Left lung (tissue), 4 donors: ENCODE measurements at regions not wholly inside any gene's neighbourhood (a gene's known extent, or its start where the extent isn't known, plus 50 kb on each side); places are given as distances from the start of the nearest gene placed in this dataset.

Experiments
- ATAC-seq: fragments of 200-7000 bp; cut with Tn5 transposase; one replicate; pipeline ENCODE4 v1.9.1; 2020; ENCODE audit warnings: moderate library complexity
- DNase-seq, 4 donors: peaks; one replicate each; pipeline ENCODE4 v3.0.0-alpha.2; 2013 to 2020
- H3K27ac ChIP-seq, 2 donors: fragments of 200-600 bp; sonication (generic) in 1 of 2; one replicate each; pipeline versions ENCODE4 v1.5.0 to v1.8.0; 2020 to 2021
- H3K27me3 ChIP-seq, 2 donors: fragments of 200-600 bp; sonication (generic) in 1 of 2; one replicate each; pipeline versions ENCODE4 v1.5.0 to v1.8.0; 2020 to 2021
- H3K36me3 ChIP-seq, 2 donors: fragments of 200-600 bp; sonication (generic) in 1 of 2; one replicate each; pipeline versions ENCODE4 v1.5.0 to v1.8.0; 2020 to 2021
- H3K4me1 ChIP-seq, 2 donors: fragments of 200-600 bp; one replicate each; pipeline ENCODE4 v1.8.0; 2021
- H3K4me3 ChIP-seq, 2 donors: fragments of 200-600 bp; sonication (generic) in 1 of 2; one replicate each; pipeline versions ENCODE4 v1.5.0 to v1.8.0; 2020 to 2021; ENCODE audit warnings: mild to moderate bottlenecking in 1 of 2
- H3K9me3 ChIP-seq, 2 donors: fragments of 200-600 bp; sonication (generic) in 1 of 2; one replicate each; pipeline versions ENCODE4 v1.5.0 to v1.8.0; 2020 to 2021
- intact Hi-C, 2 donors: fragments of 100-400 bp; cut with DNase I; formaldehyde crosslinking; loops; one replicate each; pipeline versions ENCODE4 v1.11.2 to v1.14.2; 2022
- TF ChIP-seq, protein P1 (sequence below), 2 donors: fragments of 200-600 bp; sonication (generic) in 1 of 2; IDR thresholded peaks; one replicate each; pipeline versions ENCODE4 v1.5.0 to v1.8.0; 2021; ENCODE audit warnings: antibody characterized with exemption in 2 of 2
- donor health status: DM: no; HTN: yes; CAD: no.
- donor health status: DM: no; HTN: no; CAD: no.

DNA sequence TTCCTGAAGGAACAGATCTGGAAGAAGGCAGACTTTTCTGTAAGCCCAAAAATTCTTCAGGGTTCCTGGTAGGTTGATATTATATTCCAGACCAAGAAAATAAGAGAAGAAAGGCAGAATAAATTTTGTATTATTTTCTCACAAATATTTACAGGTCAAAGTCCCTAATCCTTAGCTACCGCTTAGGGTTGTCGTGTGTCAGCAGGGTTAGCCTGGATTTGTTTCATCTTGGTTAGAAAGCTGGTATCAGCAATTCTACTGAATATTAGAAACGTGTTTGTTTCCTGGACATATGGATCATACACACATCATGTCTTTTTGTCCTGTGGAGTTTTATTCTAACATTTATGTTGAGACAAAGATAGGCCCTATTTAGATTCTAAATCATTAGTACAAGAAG is 232.9 kb upstream of the CXXC4 start:
- ATAC-seq: no peak
- Histone ChIP-seq H3K9me3 (no peaks in the 10 kb centered on the region), H3K27me3 (no peaks in the 10 kb centered on the region), H3K4me3 (no peak overlapping the region), H3K36me3 (no peaks in the 10 kb centered on the region), H3K4me1 (no peaks in the 10 kb centered on the region), H3K27ac (no peak overlapping the region)
- TF ChIP-seq, protein P1, sequence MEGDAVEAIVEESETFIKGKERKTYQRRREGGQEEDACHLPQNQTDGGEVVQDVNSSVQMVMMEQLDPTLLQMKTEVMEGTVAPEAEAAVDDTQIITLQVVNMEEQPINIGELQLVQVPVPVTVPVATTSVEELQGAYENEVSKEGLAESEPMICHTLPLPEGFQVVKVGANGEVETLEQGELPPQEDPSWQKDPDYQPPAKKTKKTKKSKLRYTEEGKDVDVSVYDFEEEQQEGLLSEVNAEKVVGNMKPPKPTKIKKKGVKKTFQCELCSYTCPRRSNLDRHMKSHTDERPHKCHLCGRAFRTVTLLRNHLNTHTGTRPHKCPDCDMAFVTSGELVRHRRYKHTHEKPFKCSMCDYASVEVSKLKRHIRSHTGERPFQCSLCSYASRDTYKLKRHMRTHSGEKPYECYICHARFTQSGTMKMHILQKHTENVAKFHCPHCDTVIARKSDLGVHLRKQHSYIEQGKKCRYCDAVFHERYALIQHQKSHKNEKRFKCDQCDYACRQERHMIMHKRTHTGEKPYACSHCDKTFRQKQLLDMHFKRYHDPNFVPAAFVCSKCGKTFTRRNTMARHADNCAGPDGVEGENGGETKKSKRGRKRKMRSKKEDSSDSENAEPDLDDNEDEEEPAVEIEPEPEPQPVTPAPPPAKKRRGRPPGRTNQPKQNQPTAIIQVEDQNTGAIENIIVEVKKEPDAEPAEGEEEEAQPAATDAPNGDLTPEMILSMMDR (IDR thresholded peaks at IDR 0.05): no peak
- no peak for DNase-seq
- intact Hi-C loops: no loop called here

DNA sequence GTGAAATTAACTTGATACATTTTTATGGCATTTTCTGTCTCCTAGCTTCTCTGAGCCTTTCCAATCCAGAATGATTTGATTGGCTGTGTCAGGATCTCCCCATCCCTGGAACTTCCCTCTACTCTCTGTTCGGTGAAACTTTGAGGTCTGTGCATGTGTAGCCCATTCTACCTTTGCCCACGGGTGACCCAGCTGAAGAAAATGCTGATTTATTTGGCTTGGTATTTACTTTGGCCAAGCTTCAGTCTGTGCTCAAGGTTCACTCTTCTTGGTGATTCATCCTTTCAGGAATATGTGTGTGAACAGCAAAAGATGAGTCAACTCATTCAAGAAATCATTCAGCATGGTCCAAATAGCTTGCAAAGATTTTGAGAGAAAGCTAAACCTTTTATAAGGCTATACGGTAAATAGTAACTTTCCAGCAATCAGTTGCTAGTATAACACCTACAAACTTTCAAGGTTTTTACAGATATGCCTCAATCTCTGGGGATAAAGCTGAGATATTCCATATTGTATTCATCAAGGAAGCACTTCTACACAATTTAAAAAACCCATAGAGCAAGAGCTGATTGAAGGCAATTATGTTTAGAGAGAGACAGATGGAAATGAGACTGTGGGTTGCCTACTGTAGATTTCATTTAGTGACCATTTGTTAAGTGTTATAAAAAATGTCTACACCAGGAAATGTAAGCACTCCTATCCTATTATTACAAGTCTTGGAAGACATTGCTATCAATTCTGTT is 233.9 kb upstream of the CXXC4 start:
- H3K27ac ChIP-seq: no peak overlapping the region
- H3K9me3 ChIP-seq: no peaks in the 10 kb centered on the region
- H3K36me3 ChIP-seq: no peaks in the 10 kb centered on the region
- no peak overlapping the region for H3K4me3 ChIP-seq
- DNase-seq: no peak
- intact Hi-C loops: no loop called here
- TF ChIP-seq, protein P1 (IDR thresholded peaks at IDR 0.05): no peak
- ATAC-seq: peak; percentile 82
- no peaks in the 10 kb centered on the region for H3K4me1 ChIP-seq
- H3K27me3 ChIP-seq: no peaks in the 10 kb centered on the region

DNA sequence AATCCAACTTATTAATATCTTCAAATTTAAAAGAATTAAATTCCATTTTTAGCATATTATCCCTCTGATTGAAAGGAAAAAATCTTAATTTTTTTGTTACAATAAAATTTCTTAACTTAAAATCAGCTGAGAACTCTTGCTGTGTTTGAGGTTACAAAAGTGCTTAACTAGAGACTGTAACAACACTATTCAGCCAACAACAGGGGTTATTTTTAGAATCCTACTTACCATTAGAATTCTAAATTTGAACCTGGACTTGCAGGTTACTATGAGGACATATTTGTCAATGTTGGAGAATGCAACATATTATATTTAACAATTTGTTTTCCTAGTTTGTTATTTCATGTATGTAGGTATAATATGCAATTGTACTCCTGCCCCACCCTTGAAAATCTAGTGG is 238.1 kb upstream of the CXXC4 start:
- no peaks in the 10 kb centered on the region for H3K36me3 ChIP-seq
- DNase-seq: no peak
- no peaks in the 10 kb centered on the region for H3K4me1 ChIP-seq
- H3K4me3 ChIP-seq: no peak overlapping the region
- no peaks in the 10 kb centered on the region for H3K9me3 ChIP-seq
- intact Hi-C loops: no loop called here
- peak; percentile 79 for ATAC-seq
- TF ChIP-seq, protein P1 (IDR thresholded peaks at IDR 0.05): no peak
- no peaks in the 10 kb centered on the region for H3K27me3 ChIP-seq
- no peak overlapping the region for H3K27ac ChIP-seq

DNA sequence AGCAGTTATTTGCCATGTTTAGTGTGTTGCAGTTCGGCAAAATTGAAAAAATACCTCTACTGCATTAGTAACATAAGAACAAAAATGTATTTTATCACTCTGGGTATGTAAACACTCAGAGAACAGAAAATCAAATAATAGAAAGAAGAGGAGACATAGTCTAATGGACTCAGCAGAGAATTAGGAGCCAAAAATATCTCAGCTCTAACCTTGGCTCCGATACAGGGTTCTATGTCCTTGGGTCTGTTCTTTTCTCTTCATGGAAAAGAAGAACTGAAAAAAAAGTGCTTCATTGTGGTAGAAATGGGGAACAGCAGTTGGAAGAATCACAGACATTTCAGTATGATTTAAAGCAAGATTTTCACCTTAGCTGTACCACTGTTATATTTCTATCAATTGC is 240.5 kb upstream of the CXXC4 start:
- H3K4me3 ChIP-seq: no peak overlapping the region
- no peaks in the 10 kb centered on the region for H3K27me3 ChIP-seq
- ATAC-seq (no peak), DNase-seq (no peak)
- no peaks in the 10 kb centered on the region for H3K36me3 ChIP-seq
- H3K27ac ChIP-seq: no peak overlapping the region
- TF ChIP-seq, protein P1 (IDR thresholded peaks at IDR 0.05): no peak
- H3K4me1 ChIP-seq: no peaks in the 10 kb centered on the region
- intact Hi-C loops: no loop called here
- H3K9me3 ChIP-seq: no peaks in the 10 kb centered on the region

DNA sequence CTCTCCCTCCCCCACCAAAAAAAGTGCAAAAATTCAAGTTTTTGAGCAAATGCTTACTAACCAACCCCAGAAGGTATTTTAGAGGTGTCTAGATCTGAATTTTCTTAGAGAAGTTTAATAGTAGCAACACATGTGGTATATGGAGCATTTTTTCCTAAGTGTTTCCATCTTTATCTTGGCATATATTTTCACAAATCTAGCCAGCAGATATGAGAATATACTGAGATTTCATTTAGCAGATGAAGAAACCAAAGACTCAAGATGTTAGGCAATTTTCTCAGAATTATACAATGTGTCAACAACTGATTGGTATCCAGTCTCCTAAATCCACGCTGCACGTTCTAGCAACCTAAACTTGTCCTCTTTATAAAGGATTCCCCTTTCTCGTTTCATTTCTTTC is 245.5 kb upstream of the CXXC4 start:
- TF ChIP-seq, protein P1 (IDR thresholded peaks at IDR 0.05): no peak
- ATAC-seq: no peak
- Histone ChIP-seq H3K27ac (no peak overlapping the region), H3K36me3 (no peaks in the 10 kb centered on the region), H3K9me3 (no peaks in the 10 kb centered on the region), H3K27me3 (no peaks in the 10 kb centered on the region), H3K4me3 (no peak overlapping the region), H3K4me1 (no peaks in the 10 kb centered on the region)
- intact Hi-C loops: no loop called here
- DNase-seq: no peak
